Endothelial cell (in vitro differentiated cells): ENCODE measurements at regions not wholly inside any gene's neighbourhood (a gene's known extent, or its start where the extent isn't known, plus 50 kb on each side); places are given as distances from the start of the nearest gene placed in this dataset.

Source experiments
- DNase-seq: peaks from one replicate; pipeline ENCODE4 v3.0.0; 2021; ENCODE audit warnings: low spot score
- H3K27ac Mint-ChIP-seq: one replicate; pipeline ENCODE4 v1.8.0; 2021; ENCODE audit warnings: mixed read lengths, inconsistent platforms; ENCODE audit not compliant: unreplicated experiment
- H3K27me3 Mint-ChIP-seq: one replicate; pipeline ENCODE4 v1.8.0; 2021; ENCODE audit warnings: mild to moderate bottlenecking, moderate library complexity, mixed read lengths, inconsistent platforms; ENCODE audit not compliant: unreplicated experiment
- H3K36me3 Mint-ChIP-seq: one replicate; pipeline ENCODE4 v1.8.0; 2021; ENCODE audit warnings: mild to moderate bottlenecking, low read depth, mixed read lengths, inconsistent platforms; ENCODE audit not compliant: unreplicated experiment
- H3K4me1 Mint-ChIP-seq: one replicate; pipeline ENCODE4 v1.8.0; 2021; ENCODE audit warnings: mild to moderate bottlenecking, mixed read lengths, inconsistent platforms; ENCODE audit not compliant: unreplicated experiment
- H3K4me3 Mint-ChIP-seq: one replicate; pipeline ENCODE4 v1.8.0; 2021; ENCODE audit warnings: mild to moderate bottlenecking, mixed read lengths, inconsistent platforms; ENCODE audit not compliant: unreplicated experiment
- H3K9me3 Mint-ChIP-seq: one replicate; pipeline ENCODE4 v1.8.0; 2021; ENCODE audit warnings: mixed read lengths, inconsistent platforms; ENCODE audit not compliant: unreplicated experiment
- TF ChIP-seq, protein P1 (sequence below): fragments of 200-600 bp; sonication (generic); IDR thresholded peaks from one replicate; pipeline ENCODE4 v1.5.0; 2021; ENCODE audit warnings: antibody characterized with exemption; ENCODE audit not compliant: unreplicated experiment

DNA sequence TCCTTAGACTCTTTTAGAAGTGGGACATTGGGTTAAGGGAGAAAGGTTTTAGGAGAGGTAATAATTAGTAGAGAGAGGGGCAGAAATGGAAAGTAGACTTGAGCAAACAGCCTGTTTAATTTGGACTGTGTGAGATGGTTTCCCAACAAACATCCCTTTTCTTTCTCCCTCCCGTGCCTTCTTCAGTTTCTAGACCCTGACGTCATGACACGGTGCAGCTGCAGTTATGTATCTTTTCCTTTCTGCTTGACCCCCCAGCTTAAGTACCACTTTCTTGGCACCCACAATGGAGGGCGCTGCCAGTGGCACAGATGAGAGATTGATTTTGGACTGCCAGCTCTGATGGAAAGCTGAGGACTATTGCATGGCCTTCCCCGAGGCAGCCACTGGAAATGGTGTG is 86.9 kb upstream of the FAM136A start:
- H3K9me3 Mint-ChIP-seq, result no peaks in the 10 kb centered on the region
- peaks cover 10% of the 10 kb centered on the region for H3K36me3 Mint-ChIP-seq
- H3K27me3 Mint-ChIP-seq, result peaks cover 3% of the 10 kb centered on the region

DNA sequence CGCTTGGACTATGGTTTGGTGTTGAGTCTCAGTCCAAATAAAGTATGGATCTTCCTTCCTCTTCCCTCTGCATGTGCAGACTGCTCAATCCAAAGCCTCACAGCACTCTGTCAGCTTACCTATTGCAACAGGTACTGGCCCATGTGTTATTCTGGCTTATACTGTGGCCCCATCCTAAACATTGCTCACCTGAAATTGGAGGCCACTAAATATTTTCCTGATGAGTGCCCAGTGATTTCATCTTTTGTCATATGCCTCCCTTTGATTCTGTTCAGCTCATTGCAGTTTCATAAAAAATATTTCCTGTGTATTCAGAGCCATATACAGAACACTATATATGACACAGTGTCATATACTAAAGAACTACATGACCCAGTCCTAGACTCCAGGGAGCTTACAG is 86.3 kb upstream of the FAM136A start:
- no peak for DNase-seq
- H3K4me3 Mint-ChIP-seq, result no peak overlapping the region
- H3K27ac Mint-ChIP-seq, result no peak overlapping the region
- peaks cover 3% of the 10 kb centered on the region for H3K27me3 Mint-ChIP-seq
- TF ChIP-seq, protein P1, sequence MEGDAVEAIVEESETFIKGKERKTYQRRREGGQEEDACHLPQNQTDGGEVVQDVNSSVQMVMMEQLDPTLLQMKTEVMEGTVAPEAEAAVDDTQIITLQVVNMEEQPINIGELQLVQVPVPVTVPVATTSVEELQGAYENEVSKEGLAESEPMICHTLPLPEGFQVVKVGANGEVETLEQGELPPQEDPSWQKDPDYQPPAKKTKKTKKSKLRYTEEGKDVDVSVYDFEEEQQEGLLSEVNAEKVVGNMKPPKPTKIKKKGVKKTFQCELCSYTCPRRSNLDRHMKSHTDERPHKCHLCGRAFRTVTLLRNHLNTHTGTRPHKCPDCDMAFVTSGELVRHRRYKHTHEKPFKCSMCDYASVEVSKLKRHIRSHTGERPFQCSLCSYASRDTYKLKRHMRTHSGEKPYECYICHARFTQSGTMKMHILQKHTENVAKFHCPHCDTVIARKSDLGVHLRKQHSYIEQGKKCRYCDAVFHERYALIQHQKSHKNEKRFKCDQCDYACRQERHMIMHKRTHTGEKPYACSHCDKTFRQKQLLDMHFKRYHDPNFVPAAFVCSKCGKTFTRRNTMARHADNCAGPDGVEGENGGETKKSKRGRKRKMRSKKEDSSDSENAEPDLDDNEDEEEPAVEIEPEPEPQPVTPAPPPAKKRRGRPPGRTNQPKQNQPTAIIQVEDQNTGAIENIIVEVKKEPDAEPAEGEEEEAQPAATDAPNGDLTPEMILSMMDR, result no peak
- no peaks in the 10 kb centered on the region for H3K9me3 Mint-ChIP-seq
- no peaks in the 10 kb centered on the region for H3K4me1 Mint-ChIP-seq
- H3K36me3 Mint-ChIP-seq, result peaks cover 10% of the 10 kb centered on the region

More for the DNA sequence above, 86.9 kb upstream of the FAM136A start:
- no peak for DNase-seq
- no peak overlapping the region for H3K4me3 Mint-ChIP-seq
- H3K4me1 Mint-ChIP-seq, result no peaks in the 10 kb centered on the region
- TF ChIP-seq, protein P1, result no peak
- no peak overlapping the region for H3K27ac Mint-ChIP-seq

GRCh38 chr2:70385966-70386595 is 84.2 kb upstream of the FAM136A start:
- TF ChIP-seq, protein P1, result no peak
- no peak overlapping the region for H3K4me3 Mint-ChIP-seq
- H3K9me3 Mint-ChIP-seq, result no peaks in the 10 kb centered on the region
- H3K27ac Mint-ChIP-seq, result no peak overlapping the region
- H3K36me3 Mint-ChIP-seq, result no peaks in the 10 kb centered on the region
- H3K4me1 Mint-ChIP-seq, result peaks cover 7% of the 10 kb centered on the region
- DNase-seq, result no peak
- peaks cover 3% of the 10 kb centered on the region for H3K27me3 Mint-ChIP-seq

- no peak overlapping the region for H3K27ac Mint-ChIP-seq
- TF ChIP-seq, protein P1, result no peak
- no peaks in the 10 kb centered on the region for H3K9me3 Mint-ChIP-seq
- H3K4me3 Mint-ChIP-seq, result no peak overlapping the region
- H3K4me1 Mint-ChIP-seq, result peaks cover 7% of the 10 kb centered on the region
- H3K27me3 Mint-ChIP-seq, result peaks cover 4% of the 10 kb centered on the region
- no peak for DNase-seq
- no peaks in the 10 kb centered on the region for H3K36me3 Mint-ChIP-seq
These were observed 83.3 kb upstream of the FAM136A start for GRCh38 chr2:70385204-70385603.

GRCh38 chr2:70381821-70382220 is 80.0 kb upstream of the FAM136A start:
- Mint-ChIP-seq H3K9me3 (no peaks in the 10 kb centered on the region), H3K4me3 (no peak overlapping the region), H3K4me1 (peaks cover 7% of the 10 kb centered on the region), H3K36me3 (no peaks in the 10 kb centered on the region), H3K27ac (no peak overlapping the region), H3K27me3 (peaks cover 4% of the 10 kb centered on the region)
- DNase-seq, result no peak
- TF ChIP-seq, protein P1, result no peak
